ENCODE measurements at regions not wholly inside any gene's neighbourhood (a gene's known extent, or its start where the extent isn't known, plus 50 kb on each side); places are given as distances from the start of the nearest gene placed in this dataset.
A peak's percentile ranks its signal among the peaks of the same experiment; 100 is the strongest.

GRCh38 chr7:155145477-155146255 lies 75.5 kb downstream of the HTR5A start:
- Histone ChIP-seq H3K27ac (replicated peaks in 1 of 4) (no peak overlapping the region), H3K4me1 (no peaks in the 10 kb centered on the region), H3K4me3 (no peak overlapping the region), H3K27me3 (peaks cover 0 to 34% (median 0%) of the 10 kb centered on the region in 4 donors), H3K36me3 (no peaks in the 10 kb centered on the region), H3K9me3 (no peaks in the 10 kb centered on the region)
- DNase-seq (ENCODE audit: extremely low spot score), result peak; percentile 75
- intact Hi-C loops (cut with DNase I), result no loop called here
- 74% methylated on average over 9 of the region's 9 CpGs for WGBS
- no peak for TF ChIP-seq POLR2AphosphoS5 (IDR thresholded peaks at IDR 0.05)
- no peak for TF ChIP-seq CTCF (IDR thresholded peaks at IDR 0.05)
- no peak for TF ChIP-seq POLR2A (IDR thresholded peaks at IDR 0.05; ENCODE audit: low read depth)
- no peak for TF ChIP-seq EP300 (IDR thresholded peaks at IDR 0.05)

GRCh38 chr7:155147172-155147571 lies 77.0 kb downstream of the HTR5A start:
- WGBS, result 56% methylated on average over 1 of the region's 1 CpG
- no peaks in the 10 kb centered on the region for H3K4me1 ChIP-seq
- H3K27me3 ChIP-seq, result peaks cover 0 to 19% (median 0%) of the 10 kb centered on the region in 4 donors
- intact Hi-C loops (cut with DNase I), result no loop called here
- no peaks in the 10 kb centered on the region for H3K9me3 ChIP-seq
- no peak for DNase-seq (ENCODE audit: extremely low spot score)
- no peak overlapping the region for H3K27ac ChIP-seq (replicated peaks in 1 of 4)
- no peaks in the 10 kb centered on the region for H3K36me3 ChIP-seq
- no peak for TF ChIP-seq POLR2A (IDR thresholded peaks at IDR 0.05; ENCODE audit: low read depth)
- no peak for TF ChIP-seq POLR2AphosphoS5 (IDR thresholded peaks at IDR 0.05)
- TF ChIP-seq CTCF (IDR thresholded peaks at IDR 0.05), result no peak
- TF ChIP-seq EP300 (IDR thresholded peaks at IDR 0.05), result no peak
- no peak overlapping the region for H3K4me3 ChIP-seq

- Histone ChIP-seq H3K4me3 (no peak overlapping the region), H3K4me1 (no peaks in the 10 kb centered on the region), H3K36me3 (no peaks in the 10 kb centered on the region), H3K27me3 (peaks cover 0 to 15% (median 0%) of the 10 kb centered on the region in 4 donors), H3K9me3 (no peaks in the 10 kb centered on the region), H3K27ac (replicated peaks in 1 of 4) (no peak overlapping the region)
- peak; percentile 50 for DNase-seq (ENCODE audit: extremely low spot score)
- intact Hi-C loops (cut with DNase I), result no loop called here
- WGBS, result 34% methylated on average over 2 of the region's 2 CpGs
- TF ChIP-seq POLR2AphosphoS5 (IDR thresholded peaks at IDR 0.05) (no peak), POLR2A (IDR thresholded peaks at IDR 0.05; ENCODE audit: low read depth) (no peak), EP300 (IDR thresholded peaks at IDR 0.05) (no peak), CTCF (IDR thresholded peaks at IDR 0.05) (no peak)
These were observed 77.5 kb downstream of the HTR5A start for GRCh38 chr7:155147624-155148023.

- peaks cover 0 to 5% (median 0%) of the 10 kb centered on the region in 4 donors for H3K9me3 ChIP-seq
- H3K36me3 ChIP-seq, result no peaks in the 10 kb centered on the region
- H3K4me3 ChIP-seq, result no peak overlapping the region
- intact Hi-C loops (cut with DNase I), result no loop called here
- H3K27me3 ChIP-seq, result peaks cover 0 to 22% (median 0%) of the 10 kb centered on the region in 4 donors
- 56% methylated on average over 3 of the region's 4 CpGs for WGBS
- DNase-seq (ENCODE audit: extremely low spot score), result peak; percentile 72
- no peaks in the 10 kb centered on the region for H3K4me1 ChIP-seq
- TF ChIP-seq CTCF (IDR thresholded peaks at IDR 0.05), result no peak
- TF ChIP-seq EP300 (IDR thresholded peaks at IDR 0.05), result no peak
- TF ChIP-seq POLR2AphosphoS5 (IDR thresholded peaks at IDR 0.05), result no peak
- no peak for TF ChIP-seq POLR2A (IDR thresholded peaks at IDR 0.05; ENCODE audit: low read depth)
- H3K27ac ChIP-seq (replicated peaks in 1 of 4), result no peak overlapping the region
These were observed 83.6 kb downstream of the HTR5A start for GRCh38 chr7:155153676-155154075.
